Omental fat pad (tissue), 3 donors: ENCODE measurements at regions not wholly inside any gene's neighbourhood (a gene's known extent, or its start where the extent isn't known, plus 50 kb on each side); places are given as distances from the start of the nearest gene placed in this dataset.

Experiments used
- ATAC-seq: fragments of 150-250 bp; one replicate; pipeline ENCODE4 v1.9.1; 2016; ENCODE audit warnings: mild to moderate bottlenecking, moderate library complexity; ENCODE audit not compliant: low FRiP score
- DNase-seq: peaks from one replicate; pipeline ENCODE4 v3.0.0-alpha.2; 2019; ENCODE audit warnings: low spot score
- TF ChIP-seq, protein P1 (sequence below), 3 donors: fragments of 450-650 bp; IDR thresholded peaks; one replicate each; pipeline ENCODE4 v1.5.1; 2016 to 2017; ENCODE audit warnings: antibody characterized with exemption in 3 of 3, mild to moderate bottlenecking in 3 of 3, moderate library complexity in 2 of 3

DNA sequence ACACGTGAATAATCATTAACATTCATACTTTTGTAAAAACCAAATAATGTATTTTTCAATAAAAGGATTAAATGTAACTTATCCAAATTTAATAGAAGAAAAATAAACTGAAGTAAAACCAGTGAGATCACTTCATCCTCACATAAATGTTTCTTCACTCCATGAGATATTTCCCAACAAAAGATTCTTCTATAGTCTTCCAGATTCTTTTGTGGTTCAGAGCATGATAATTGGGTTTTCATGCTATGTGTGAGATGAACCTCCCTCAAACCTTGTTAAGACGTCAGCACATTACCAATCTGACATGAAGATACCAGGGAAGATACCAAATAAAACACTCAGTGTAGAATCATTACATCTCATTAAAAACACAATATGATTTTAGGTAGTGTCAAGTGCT, 62.9 kb upstream of the OXGR1 start:
- DNase-seq (no peak), ATAC-seq (no peak)
- TF ChIP-seq, protein P1, sequence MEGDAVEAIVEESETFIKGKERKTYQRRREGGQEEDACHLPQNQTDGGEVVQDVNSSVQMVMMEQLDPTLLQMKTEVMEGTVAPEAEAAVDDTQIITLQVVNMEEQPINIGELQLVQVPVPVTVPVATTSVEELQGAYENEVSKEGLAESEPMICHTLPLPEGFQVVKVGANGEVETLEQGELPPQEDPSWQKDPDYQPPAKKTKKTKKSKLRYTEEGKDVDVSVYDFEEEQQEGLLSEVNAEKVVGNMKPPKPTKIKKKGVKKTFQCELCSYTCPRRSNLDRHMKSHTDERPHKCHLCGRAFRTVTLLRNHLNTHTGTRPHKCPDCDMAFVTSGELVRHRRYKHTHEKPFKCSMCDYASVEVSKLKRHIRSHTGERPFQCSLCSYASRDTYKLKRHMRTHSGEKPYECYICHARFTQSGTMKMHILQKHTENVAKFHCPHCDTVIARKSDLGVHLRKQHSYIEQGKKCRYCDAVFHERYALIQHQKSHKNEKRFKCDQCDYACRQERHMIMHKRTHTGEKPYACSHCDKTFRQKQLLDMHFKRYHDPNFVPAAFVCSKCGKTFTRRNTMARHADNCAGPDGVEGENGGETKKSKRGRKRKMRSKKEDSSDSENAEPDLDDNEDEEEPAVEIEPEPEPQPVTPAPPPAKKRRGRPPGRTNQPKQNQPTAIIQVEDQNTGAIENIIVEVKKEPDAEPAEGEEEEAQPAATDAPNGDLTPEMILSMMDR (IDR thresholded peaks at IDR 0.05) = no peak

DNA sequence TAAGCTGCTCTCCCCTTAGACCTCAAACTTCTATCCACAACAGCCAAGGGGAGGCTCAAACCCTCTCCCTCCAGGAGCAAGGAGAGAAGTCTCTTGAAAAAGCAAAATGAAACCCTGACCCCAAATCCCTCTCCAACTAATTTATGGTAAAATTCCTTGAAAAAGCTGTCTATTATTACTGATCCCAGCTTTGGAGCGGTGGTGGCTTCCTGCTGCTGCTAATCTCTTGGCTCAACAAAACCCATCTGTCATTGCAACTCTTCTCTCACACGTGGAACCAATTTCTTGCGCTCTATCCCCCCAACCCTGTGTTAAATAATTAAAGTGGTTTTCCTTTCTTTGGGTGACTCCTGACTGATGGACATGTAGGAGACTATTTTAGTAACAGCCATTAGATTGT, 64.1 kb upstream of the OXGR1 start:
- DNase-seq (no peak), ATAC-seq (no peak)
- TF ChIP-seq, protein P1 (IDR thresholded peaks at IDR 0.05) = no peak

- TF ChIP-seq, protein P1 (IDR thresholded peaks at IDR 0.05) = no peak
- ATAC-seq (no peak), DNase-seq (no peak)
Measured at GRCh38 chr13:97058926-97059325, 64.7 kb upstream of the OXGR1 start.

- DNase-seq = no peak
- TF ChIP-seq, protein P1 (IDR thresholded peaks at IDR 0.05) = no peak
- ATAC-seq = no peak
Measured at GRCh38 chr13:97067017-97067895, 73.0 kb upstream of the OXGR1 start.

- no peak for ATAC-seq
- TF ChIP-seq, protein P1 (IDR thresholded peaks at IDR 0.05) = no peak
- no peak for DNase-seq
Measured at GRCh38 chr13:97068151-97068550, 73.9 kb upstream of the OXGR1 start.

DNA sequence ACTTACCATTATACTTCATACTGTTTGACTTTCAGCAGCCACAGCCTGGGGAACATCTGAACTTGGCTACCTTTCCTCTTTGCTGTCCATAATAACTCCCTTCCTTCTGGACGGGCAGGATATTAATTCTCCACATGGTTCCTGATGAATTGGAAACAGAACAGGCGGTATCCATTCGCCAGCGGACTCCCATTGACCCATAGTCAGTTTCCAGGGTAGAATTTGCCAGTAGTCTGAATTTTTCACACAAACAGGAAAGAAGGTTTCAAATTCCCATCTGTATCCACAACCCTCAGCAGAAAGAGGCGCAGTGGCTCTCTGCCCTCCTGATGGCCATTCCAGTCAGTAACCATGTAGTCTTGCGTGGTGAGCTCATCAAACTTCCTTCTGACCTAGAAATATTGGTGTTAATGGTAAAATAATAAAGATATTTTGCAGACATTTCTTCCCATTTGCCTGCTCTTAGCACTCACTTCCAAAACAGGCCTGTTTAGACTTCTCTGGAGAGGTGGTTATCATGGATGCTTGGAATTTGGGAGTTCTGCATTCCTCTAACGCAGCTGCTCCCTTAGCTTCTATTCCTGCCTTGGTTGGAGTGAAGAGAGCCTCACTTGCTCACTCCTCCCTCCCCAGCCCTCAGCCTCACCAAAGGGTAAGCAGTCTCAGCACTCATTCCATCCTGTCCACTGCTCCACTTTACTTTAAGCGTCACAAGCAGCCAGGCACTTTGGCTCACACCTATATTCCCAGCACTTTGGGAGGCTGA, 75.0 kb upstream of the OXGR1 start:
- no peak for ATAC-seq
- DNase-seq = no peak
- TF ChIP-seq, protein P1 (IDR thresholded peaks at IDR 0.05) = no peak
